Osteoblast (primary cell): ENCODE measurements at regions not wholly inside any gene's neighbourhood (a gene's known extent, or its start where the extent isn't known, plus 50 kb on each side); places are given as distances from the start of the nearest gene placed in this dataset.

Experiments used
- DNase-seq: peaks from one replicate; pipeline ENCODE4 v3.0.0; 2011; ENCODE audit warnings: low spot score, mixed read lengths; ENCODE audit not compliant: insufficient read length; ENCODE audit errors: missing footprints
- H2AFZ ChIP-seq: 2 replicates; pipeline ENCODE4 v1.6.0; 2011; ENCODE audit warnings: mild to moderate bottlenecking, low read length
- H3K27ac ChIP-seq: 2 replicates; pipeline ENCODE4 v1.5.1; 2011; ENCODE audit warnings: mild to moderate bottlenecking, low read depth, low read length, moderate library complexity
- H3K27me3 ChIP-seq: 2 replicates; pipeline ENCODE4 v1.6.0; 2012; ENCODE audit warnings: mild to moderate bottlenecking, control low read depth, inconsistent platforms, low read length, moderate library complexity; ENCODE audit not compliant: insufficient read depth
- H3K36me3 ChIP-seq: 2 replicates; pipeline ENCODE4 v1.5.1; 2011; ENCODE audit warnings: mild to moderate bottlenecking, low read length, control low read depth, moderate library complexity; ENCODE audit not compliant: insufficient read depth
- H3K4me1 ChIP-seq: 2 replicates; pipeline ENCODE4 v1.5.1; 2011; ENCODE audit warnings: mild to moderate bottlenecking, low read length, control low read depth, moderate library complexity; ENCODE audit not compliant: insufficient read depth
- H3K4me2 ChIP-seq: 2 replicates; pipeline ENCODE4 v1.6.0; 2011; ENCODE audit warnings: mild to moderate bottlenecking, low read length; ENCODE audit not compliant: insufficient read depth
- H3K4me3 ChIP-seq: fragments of 200-600 bp; sonication (generic); 3 replicates; pipeline ENCODE4 v1.5.1; 2012; ENCODE audit warnings: mild to moderate bottlenecking, low read length, inconsistent platforms; ENCODE audit not compliant: insufficient read depth
- H3K79me2 ChIP-seq: 2 replicates; pipeline ENCODE4 v1.6.0; 2012; ENCODE audit warnings: mild to moderate bottlenecking, low read length, control low read depth, inconsistent platforms; ENCODE audit not compliant: insufficient read depth
- H3K9me3 ChIP-seq: 2 replicates; pipeline ENCODE4 v1.5.1; 2011; ENCODE audit warnings: low read depth, low read length, control low read depth
- H4K20me1 ChIP-seq: 2 replicates; pipeline ENCODE4 v1.6.0; 2012; ENCODE audit warnings: mild to moderate bottlenecking, low read length, control low read depth; ENCODE audit not compliant: insufficient read depth
- CTCF ChIP-seq: IDR thresholded peaks from 2 replicates; pipeline ENCODE4 v1.5.1; 2011; ENCODE audit warnings: mild to moderate bottlenecking, low read depth, low read length, moderate library complexity; ENCODE audit errors: extremely low read depth

GRCh38 chrX:39756086-39756883 is 341.5 kb downstream of the BCOR start:
- H4K20me1 ChIP-seq: no peaks in the 10 kb centered on the region
- H3K27me3 ChIP-seq: peaks cover 3% of the 10 kb centered on the region
- H3K4me3 ChIP-seq: no peak overlapping the region
- no peak overlapping the region for H2AFZ ChIP-seq
- no peaks in the 10 kb centered on the region for H3K9me3 ChIP-seq
- no peak overlapping the region for H3K4me2 ChIP-seq
- no peaks in the 10 kb centered on the region for H3K79me2 ChIP-seq
- TF ChIP-seq CTCF: no peak
- H3K27ac ChIP-seq: peak overlapping the region; percentile 16
- peak; percentile 38 for DNase-seq
- no peaks in the 10 kb centered on the region for H3K36me3 ChIP-seq
- peaks cover 29% of the 10 kb centered on the region for H3K4me1 ChIP-seq

- no peak overlapping the region for H3K4me2 ChIP-seq
- H3K27ac ChIP-seq: peak overlapping the region; percentile 78
- no peak for TF ChIP-seq CTCF
- no peaks in the 10 kb centered on the region for H3K36me3 ChIP-seq
- H3K27me3 ChIP-seq: peaks cover 3% of the 10 kb centered on the region
- H3K79me2 ChIP-seq: no peaks in the 10 kb centered on the region
- H3K4me3 ChIP-seq: no peak overlapping the region
- H3K9me3 ChIP-seq: no peaks in the 10 kb centered on the region
- DNase-seq: peak; percentile 81
- H2AFZ ChIP-seq: no peak overlapping the region
- peaks cover 29% of the 10 kb centered on the region for H3K4me1 ChIP-seq
- H4K20me1 ChIP-seq: no peaks in the 10 kb centered on the region
These were observed 339.8 kb downstream of the BCOR start for GRCh38 chrX:39757971-39758370.

- Histone ChIP-seq H3K9me3 (no peaks in the 10 kb centered on the region), H3K4me1 (peaks cover 29% of the 10 kb centered on the region), H4K20me1 (no peaks in the 10 kb centered on the region), H3K36me3 (no peaks in the 10 kb centered on the region), H2AFZ (no peak overlapping the region), H3K27ac (peak overlapping the region; percentile 78), H3K4me3 (no peak overlapping the region), H3K4me2 (no peak overlapping the region), H3K79me2 (no peaks in the 10 kb centered on the region), H3K27me3 (peaks cover 3% of the 10 kb centered on the region)
- DNase-seq: peak; percentile 31
- TF ChIP-seq CTCF: no peak
These were observed 338.8 kb downstream of the BCOR start for GRCh38 chrX:39758791-39759525.
